ENCODE measurements at regions not wholly inside any gene's neighbourhood (a gene's known extent, or its start where the extent isn't known, plus 50 kb on each side); places are given as distances from the start of the nearest gene placed in this dataset.

GRCh38 chr2:240215676-240216051, 75.2 kb upstream of the OTOS start:
- Histone ChIP-seq H3K36me3 (ENCODE audit: control insufficient read depth, insufficient read depth, low read length) (no peaks in the 10 kb centered on the region), H3K27me3 (ENCODE audit: control insufficient read depth, insufficient read depth, low read length, poor library complexity, severe bottlenecking) (no peaks in the 10 kb centered on the region), H3K9me3 (ENCODE audit: control insufficient read depth, low read length) (no peaks in the 10 kb centered on the region), H3K27ac (ENCODE audit: insufficient read depth, low read depth, low read length, poor library complexity, severe bottlenecking) (no peak overlapping the region), H3K4me3 (ENCODE audit: insufficient read depth, low read depth, low read length) (no peak overlapping the region), H3K4me1 (ENCODE audit: control insufficient read depth, insufficient read depth, low read length) (peaks cover 10% of the 10 kb centered on the region)
- WGBS, 2 experiments, result 93 to 95% methylated on average over 8 of the region's 8 CpGs

- no peaks in the 10 kb centered on the region for H3K36me3 ChIP-seq (ENCODE audit: control insufficient read depth, insufficient read depth, low read length)
- H3K9me3 ChIP-seq (ENCODE audit: control insufficient read depth, low read length), result no peaks in the 10 kb centered on the region
- H3K4me3 ChIP-seq (ENCODE audit: insufficient read depth, low read depth, low read length), result no peak overlapping the region
- H3K27ac ChIP-seq (ENCODE audit: insufficient read depth, low read depth, low read length, poor library complexity, severe bottlenecking), result no peak overlapping the region
- no peaks in the 10 kb centered on the region for H3K27me3 ChIP-seq (ENCODE audit: control insufficient read depth, insufficient read depth, low read length, poor library complexity, severe bottlenecking)
- 79 to 81% methylated on average over 8 of the region's 8 CpGs for WGBS, 2 experiments
- peaks cover 10% of the 10 kb centered on the region for H3K4me1 ChIP-seq (ENCODE audit: control insufficient read depth, insufficient read depth, low read length)
These were observed 75.7 kb upstream of the OTOS start for GRCh38 chr2:240216167-240216566.

GRCh38 chr2:240217431-240218301, 77.2 kb upstream of the OTOS start:
- peaks cover 10% of the 10 kb centered on the region for H3K4me1 ChIP-seq (ENCODE audit: control insufficient read depth, insufficient read depth, low read length)
- H3K9me3 ChIP-seq (ENCODE audit: control insufficient read depth, low read length), result no peaks in the 10 kb centered on the region
- H3K27me3 ChIP-seq (ENCODE audit: control insufficient read depth, insufficient read depth, low read length, poor library complexity, severe bottlenecking), result no peaks in the 10 kb centered on the region
- 94 to 95% methylated on average over 20 of the region's 20 CpGs for WGBS, 2 experiments
- no peak overlapping the region for H3K4me3 ChIP-seq (ENCODE audit: insufficient read depth, low read depth, low read length)
- no peak overlapping the region for H3K27ac ChIP-seq (ENCODE audit: insufficient read depth, low read depth, low read length, poor library complexity, severe bottlenecking)
- no peaks in the 10 kb centered on the region for H3K36me3 ChIP-seq (ENCODE audit: control insufficient read depth, insufficient read depth, low read length)

- no peaks in the 10 kb centered on the region for H3K36me3 ChIP-seq (ENCODE audit: control insufficient read depth, insufficient read depth, low read length)
- no peaks in the 10 kb centered on the region for H3K9me3 ChIP-seq (ENCODE audit: control insufficient read depth, low read length)
- H3K4me1 ChIP-seq (ENCODE audit: control insufficient read depth, insufficient read depth, low read length), result peaks cover 6% of the 10 kb centered on the region
- no peaks in the 10 kb centered on the region for H3K27me3 ChIP-seq (ENCODE audit: control insufficient read depth, insufficient read depth, low read length, poor library complexity, severe bottlenecking)
- WGBS, 2 experiments, result 89 to 92% methylated on average over 16 of the region's 16 CpGs
- H3K4me3 ChIP-seq (ENCODE audit: insufficient read depth, low read depth, low read length), result no peak overlapping the region
- no peak overlapping the region for H3K27ac ChIP-seq (ENCODE audit: insufficient read depth, low read depth, low read length, poor library complexity, severe bottlenecking)
These were observed 78.9 kb upstream of the OTOS start for GRCh38 chr2:240219208-240219890.

GRCh38 chr2:240220371-240220770, 79.9 kb upstream of the OTOS start:
- H3K27me3 ChIP-seq (ENCODE audit: control insufficient read depth, insufficient read depth, low read length, poor library complexity, severe bottlenecking), result no peaks in the 10 kb centered on the region
- no peaks in the 10 kb centered on the region for H3K4me1 ChIP-seq (ENCODE audit: control insufficient read depth, insufficient read depth, low read length)
- WGBS, 2 experiments, result 80 to 87% methylated on average over 3 of the region's 3 CpGs
- no peaks in the 10 kb centered on the region for H3K9me3 ChIP-seq (ENCODE audit: control insufficient read depth, low read length)
- H3K4me3 ChIP-seq (ENCODE audit: insufficient read depth, low read depth, low read length), result no peak overlapping the region
- no peak overlapping the region for H3K27ac ChIP-seq (ENCODE audit: insufficient read depth, low read depth, low read length, poor library complexity, severe bottlenecking)
- no peaks in the 10 kb centered on the region for H3K36me3 ChIP-seq (ENCODE audit: control insufficient read depth, insufficient read depth, low read length)

- WGBS, 2 experiments, result 86 to 89% methylated on average over 7 of the region's 7 CpGs
These were observed 83.2 kb upstream of the OTOS start for GRCh38 chr2:240223631-240224030.

GRCh38 chr2:240224676-240225075, 84.2 kb upstream of the OTOS start:
- 94 to 95% methylated on average over 5 of the region's 5 CpGs for WGBS, 2 experiments
- Histone ChIP-seq H3K36me3 (ENCODE audit: control insufficient read depth, insufficient read depth, low read length) (no peaks in the 10 kb centered on the region), H3K4me1 (ENCODE audit: control insufficient read depth, insufficient read depth, low read length) (no peaks in the 10 kb centered on the region), H3K4me3 (ENCODE audit: insufficient read depth, low read depth, low read length) (no peak overlapping the region), H3K9me3 (ENCODE audit: control insufficient read depth, low read length) (peaks cover 5% of the 10 kb centered on the region), H3K27ac (ENCODE audit: insufficient read depth, low read depth, low read length, poor library complexity, severe bottlenecking) (no peak overlapping the region), H3K27me3 (ENCODE audit: control insufficient read depth, insufficient read depth, low read length, poor library complexity, severe bottlenecking) (no peaks in the 10 kb centered on the region)

More at GRCh38 chr2:240223631-240224030, 83.2 kb upstream of the OTOS start:
- H3K27ac ChIP-seq (ENCODE audit: insufficient read depth, low read depth, low read length, poor library complexity, severe bottlenecking), result no peak overlapping the region
- H3K27me3 ChIP-seq (ENCODE audit: control insufficient read depth, insufficient read depth, low read length, poor library complexity, severe bottlenecking), result no peaks in the 10 kb centered on the region
- no peaks in the 10 kb centered on the region for H3K36me3 ChIP-seq (ENCODE audit: control insufficient read depth, insufficient read depth, low read length)
- no peaks in the 10 kb centered on the region for H3K4me1 ChIP-seq (ENCODE audit: control insufficient read depth, insufficient read depth, low read length)
- H3K9me3 ChIP-seq (ENCODE audit: control insufficient read depth, low read length), result no peaks in the 10 kb centered on the region
- no peak overlapping the region for H3K4me3 ChIP-seq (ENCODE audit: insufficient read depth, low read depth, low read length)

GRCh38 chr2:240225131-240225530, 84.7 kb upstream of the OTOS start:
- 81 to 89% methylated on average over 4 of the region's 4 CpGs for WGBS, 2 experiments

GRCh38 chr2:240225660-240226475, 85.4 kb upstream of the OTOS start:
- 92 to 94% methylated on average over 8 of the region's 8 CpGs for WGBS, 2 experiments
- H3K4me1 ChIP-seq (ENCODE audit: control insufficient read depth, insufficient read depth, low read length), result no peaks in the 10 kb centered on the region
- H3K9me3 ChIP-seq (ENCODE audit: control insufficient read depth, low read length), result peaks cover 5% of the 10 kb centered on the region
- no peak overlapping the region for H3K4me3 ChIP-seq (ENCODE audit: insufficient read depth, low read depth, low read length)
- H3K27me3 ChIP-seq (ENCODE audit: control insufficient read depth, insufficient read depth, low read length, poor library complexity, severe bottlenecking), result no peaks in the 10 kb centered on the region
- no peaks in the 10 kb centered on the region for H3K36me3 ChIP-seq (ENCODE audit: control insufficient read depth, insufficient read depth, low read length)
- H3K27ac ChIP-seq (ENCODE audit: insufficient read depth, low read depth, low read length, poor library complexity, severe bottlenecking), result no peak overlapping the region

More at GRCh38 chr2:240225131-240225530, 84.7 kb upstream of the OTOS start:
- Histone ChIP-seq H3K4me3 (ENCODE audit: insufficient read depth, low read depth, low read length) (no peak overlapping the region), H3K36me3 (ENCODE audit: control insufficient read depth, insufficient read depth, low read length) (no peaks in the 10 kb centered on the region), H3K9me3 (ENCODE audit: control insufficient read depth, low read length) (peaks cover 5% of the 10 kb centered on the region), H3K27ac (ENCODE audit: insufficient read depth, low read depth, low read length, poor library complexity, severe bottlenecking) (no peak overlapping the region), H3K27me3 (ENCODE audit: control insufficient read depth, insufficient read depth, low read length, poor library complexity, severe bottlenecking) (no peaks in the 10 kb centered on the region), H3K4me1 (ENCODE audit: control insufficient read depth, insufficient read depth, low read length) (no peaks in the 10 kb centered on the region)
